Neural cell (in vitro differentiated cells): ENCODE measurements at regions not wholly inside any gene's neighbourhood (a gene's known extent, or its start where the extent isn't known, plus 50 kb on each side); places are given as distances from the start of the nearest gene placed in this dataset.

Source experiments
- EZH2 ChIP-seq: fragments of 200-600, 300-800 bp; shearing (Covaris generic), sonication (generic); IDR thresholded peaks from 2 replicates; pipeline ENCODE4 v1.6.1; 2014; ENCODE audit warnings: antibody characterized with exemption, low read length, borderline replicate concordance, mild to moderate bottlenecking; ENCODE audit not compliant: insufficient read depth, poor library complexity, severe bottlenecking
- POLR2AphosphoS5 ChIP-seq: IDR thresholded peaks from 2 replicates; pipeline ENCODE4 v1.6.1; 2012
- REST ChIP-seq: IDR thresholded peaks from 2 replicates; pipeline ENCODE4 v1.6.1; 2012; ENCODE audit warnings: borderline replicate concordance
- TF ChIP-seq, protein P1 (sequence below): fragments of 450-650 bp; IDR thresholded peaks from 2 replicates; pipeline ENCODE4 v1.5.1; 2014; ENCODE audit warnings: antibody characterized with exemption, mild to moderate bottlenecking, moderate library complexity; ENCODE audit not compliant: poor library complexity, severe bottlenecking

DNA sequence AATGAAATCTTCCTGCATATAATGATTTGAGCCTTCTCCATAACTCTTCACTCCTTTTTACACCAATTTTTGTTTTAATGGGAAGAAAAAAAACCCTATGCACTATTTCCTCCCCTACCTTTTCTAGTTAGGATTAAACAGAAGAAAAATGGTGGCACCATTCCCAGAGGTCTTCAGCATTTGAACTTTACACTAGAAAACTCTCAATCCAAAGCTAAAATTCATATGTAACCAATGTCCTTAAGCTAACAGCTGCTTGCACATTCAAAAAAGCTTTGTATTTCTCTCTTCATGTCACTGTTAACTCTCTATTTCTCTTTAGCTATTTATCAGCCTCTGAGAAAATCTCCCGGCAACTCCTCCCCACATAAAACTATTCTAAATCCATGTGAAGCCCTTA, 90.3 kb upstream of the UBL3 start:
- no peak for TF ChIP-seq POLR2AphosphoS5
- no peak for TF ChIP-seq EZH2
- no peak for TF ChIP-seq REST
- TF ChIP-seq, protein P1, sequence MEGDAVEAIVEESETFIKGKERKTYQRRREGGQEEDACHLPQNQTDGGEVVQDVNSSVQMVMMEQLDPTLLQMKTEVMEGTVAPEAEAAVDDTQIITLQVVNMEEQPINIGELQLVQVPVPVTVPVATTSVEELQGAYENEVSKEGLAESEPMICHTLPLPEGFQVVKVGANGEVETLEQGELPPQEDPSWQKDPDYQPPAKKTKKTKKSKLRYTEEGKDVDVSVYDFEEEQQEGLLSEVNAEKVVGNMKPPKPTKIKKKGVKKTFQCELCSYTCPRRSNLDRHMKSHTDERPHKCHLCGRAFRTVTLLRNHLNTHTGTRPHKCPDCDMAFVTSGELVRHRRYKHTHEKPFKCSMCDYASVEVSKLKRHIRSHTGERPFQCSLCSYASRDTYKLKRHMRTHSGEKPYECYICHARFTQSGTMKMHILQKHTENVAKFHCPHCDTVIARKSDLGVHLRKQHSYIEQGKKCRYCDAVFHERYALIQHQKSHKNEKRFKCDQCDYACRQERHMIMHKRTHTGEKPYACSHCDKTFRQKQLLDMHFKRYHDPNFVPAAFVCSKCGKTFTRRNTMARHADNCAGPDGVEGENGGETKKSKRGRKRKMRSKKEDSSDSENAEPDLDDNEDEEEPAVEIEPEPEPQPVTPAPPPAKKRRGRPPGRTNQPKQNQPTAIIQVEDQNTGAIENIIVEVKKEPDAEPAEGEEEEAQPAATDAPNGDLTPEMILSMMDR = no peak
